K562 (cell line): ENCODE measurements at regions not wholly inside any gene's neighbourhood (a gene's known extent, or its start where the extent isn't known, plus 50 kb on each side); places are given as distances from the start of the nearest gene placed in this dataset.

Experiments
- ATAC-seq: fragments of 200-7000 bp; cut with Tn5 transposase; 3 replicates; pipeline ENCODE4 v1.9.1; 2020; ENCODE audit warnings: moderate library complexity
- BruUV-seq: library from RNA; stranded (reverse); fragments of 400-500 nt; replicated peaks from 2 replicates; lab custom pipeline; 2021; lab: Mats Ljungman, UMichigan
- CTCF ChIA-PET: fragments of 300-600 bp; formaldehyde crosslinking; extraction: SDS; loops from one replicate; lab custom pipeline; 2021; ENCODE audit warnings: low intra/inter-chr PET ratio; lab: Yijun Ruan, JAX
- POLR2A ChIA-PET: fragments of 300-600, 350-650 bp; sonication (Branson Sonifier 250); formaldehyde crosslinking; extraction: SDS; loops from one replicate; lab custom pipeline; 2021; ENCODE audit warnings: antibody characterized with exemption, inconsistent platforms; lab: Yijun Ruan, JAX
- DNase-seq, 4 experiments: peaks; one replicate each; pipeline versions ENCODE4 v3.0.0 to v3.0.0-alpha.2; 2011 to 2018; ENCODE audit warnings: low spot score in 3 of 4, mixed read lengths in 3 of 4; ENCODE audit errors: extremely low read depth in 1 of 4
- FAIRE-seq: peaks from 2 replicates; lab custom pipeline; 2011; peaks lifted over from hg19 to GRCh38; lab: Jason Lieb, UNC
- H2AFZ ChIP-seq: 2 replicates; pipeline ENCODE4 v1.6.0; 2011; ENCODE audit warnings: low read depth, low read length, control low read depth, inconsistent platforms
- H3K27ac ChIP-seq: fragments of 200-600 bp; 3 replicates; pipeline ENCODE4 v1.8.0; 2011; ENCODE audit warnings: low read depth, mild to moderate bottlenecking, control low read depth, inconsistent platforms, low read length, moderate library complexity, mixed read lengths; ENCODE audit errors: extremely low read depth
- H3K27me3 ChIP-seq, 2 experiments: fragments of 300-600 bp in 1 of 2; 2 replicates in 1 of 2; 3 replicates in 1 of 2; pipeline versions ENCODE4 v1.6.0 to v1.8.0; 2011; ENCODE audit warnings: inconsistent platforms in 2 of 2, low read length in 2 of 2, mild to moderate bottlenecking in 1 of 2, mixed read lengths in 1 of 2, moderate library complexity in 1 of 2; ENCODE audit not compliant: control insufficient read depth in 2 of 2, insufficient read depth in 2 of 2
- H3K36me3 ChIP-seq: fragments of 300-600 bp; 3 replicates; pipeline ENCODE4 v1.8.0; 2011; ENCODE audit warnings: mild to moderate bottlenecking, low read length, inconsistent platforms; ENCODE audit not compliant: control insufficient read depth, insufficient read depth
- H3K4me1 ChIP-seq, 2 experiments: fragments of 200-600 bp in 1 of 2; replicated peaks in 1 of 2; 2 replicates in 1 of 2; 3 replicates in 1 of 2; pipeline versions ENCODE4 v1.5.1 to v1.8.0; 2011; ENCODE audit warnings: inconsistent platforms in 2 of 2, low read length in 2 of 2, mild to moderate bottlenecking in 1 of 2, mixed read lengths in 1 of 2, moderate library complexity in 1 of 2; ENCODE audit not compliant: control insufficient read depth in 2 of 2, insufficient read depth in 2 of 2
- H3K4me2 ChIP-seq: 2 replicates; pipeline ENCODE4 v1.6.1; 2011; ENCODE audit warnings: low read length, control low read depth, inconsistent platforms, mixed read lengths; ENCODE audit not compliant: insufficient read depth
- H3K4me3 ChIP-seq: fragments of 200-600 bp; sonication (generic), shearing (Covaris generic); 2 replicates; pipeline ENCODE4 v1.5.1; 2016; ENCODE audit warnings: control low read depth, inconsistent platforms
- H3K79me2 ChIP-seq: fragments of 200-600 bp; 3 replicates; pipeline ENCODE4 v1.8.0; 2011; ENCODE audit warnings: low read length, inconsistent platforms; ENCODE audit not compliant: control insufficient read depth, insufficient read depth
- H3K9ac ChIP-seq, 2 experiments: 2 replicates each; pipeline versions ENCODE4 v1.6.0 to v1.6.1; 2011; ENCODE audit warnings: low read depth in 2 of 2, low read length in 2 of 2, control low read depth in 1 of 2, inconsistent platforms in 1 of 2, mild to moderate bottlenecking in 1 of 2, mixed read lengths in 1 of 2; ENCODE audit not compliant: insufficient read depth in 1 of 2
- H3K9me1 ChIP-seq: one replicate; pipeline ENCODE4 v1.6.0; 2011; ENCODE audit warnings: inconsistent platforms, mild to moderate bottlenecking, low read length, moderate library complexity; ENCODE audit not compliant: control insufficient read depth, insufficient read depth
- H3K9me3 ChIP-seq: replicated peaks from 2 replicates; pipeline ENCODE4 v1.5.1; 2011; ENCODE audit warnings: low read depth, low read length, inconsistent platforms; ENCODE audit not compliant: control insufficient read depth, insufficient read depth
- H4K20me1 ChIP-seq: replicated peaks from 2 replicates; pipeline ENCODE4 v1.6.1; 2011; ENCODE audit warnings: low read length, inconsistent platforms, mixed read lengths; ENCODE audit not compliant: control insufficient read depth, insufficient read depth
- ARID1B ChIP-seq: fragments of 450-650 bp; IDR thresholded peaks from 2 replicates; pipeline ENCODE4 v1.6.1; 2016; ENCODE audit warnings: antibody characterized with exemption, mild to moderate bottlenecking, inconsistent platforms
- CTBP1 ChIP-seq: fragments of 450-650 bp; IDR thresholded peaks from 2 replicates; pipeline ENCODE4 v1.6.1; 2016; ENCODE audit warnings: borderline replicate concordance
- HCFC1 ChIP-seq: IDR thresholded peaks from 2 replicates; pipeline ENCODE4 v1.6.1; 2012; ENCODE audit warnings: low read depth, low read length, improper control_type of control experiment
- POLR2G ChIP-seq: fragments of 200-400 bp; formaldehyde crosslinking; IDR thresholded peaks from 2 replicates; pipeline ENCODE4 v1.6.1; 2017; ENCODE audit warnings: low read depth, mild to moderate bottlenecking, antibody characterized with exemption, low read length, moderate library complexity
- SMARCC2 ChIP-seq: fragments of 450-650 bp; IDR thresholded peaks from 2 replicates; pipeline ENCODE4 v1.6.1; 2017; ENCODE audit warnings: antibody characterized with exemption, moderate library complexity, mild to moderate bottlenecking, low read depth
- SOX6 ChIP-seq: fragments of 450-650 bp; IDR thresholded peaks from 2 replicates; pipeline ENCODE4 v1.6.1; 2014; ENCODE audit warnings: mild to moderate bottlenecking
- SP2 ChIP-seq: IDR thresholded peaks from 2 replicates; pipeline ENCODE4 v1.6.1; 2011; ENCODE audit warnings: mild to moderate bottlenecking, low read depth, low read length, moderate library complexity; ENCODE audit not compliant: poor library complexity, severe bottlenecking; ENCODE audit errors: extremely low read depth
- ZFPM2 ChIP-seq: fragments of 250-450 bp; sonication (Bioruptor Pico); IDR thresholded peaks from 2 replicates; pipeline ENCODE4 v1.5.1; 2022; ENCODE audit warnings: mild to moderate bottlenecking
- ZKSCAN8 ChIP-seq: fragments of 200-800 bp; sonication (Bioruptor generic); IDR thresholded peaks from 2 replicates; pipeline ENCODE4 v1.6.1; 2016; ENCODE audit warnings: missing genetic modification characterization, missing compliant biosample characterization
- ZNF146 ChIP-seq: IDR thresholded peaks from one replicate; pipeline ENCODE4 v1.6.1; 2018; ENCODE audit warnings: missing compliant biosample characterization; ENCODE audit not compliant: unreplicated experiment
- WGBS: fragments of 100-300 bp; shearing (Covaris generic); methylation state at CpG from one replicate; pipeline ENCODE4 v1.1.6; 2016; ENCODE audit warnings: low coverage, mixed read lengths; ENCODE audit not compliant: insufficient coverage; ENCODE audit errors: missing lambda C conversion rate; 5-methylcytosine and 5-hydroxymethylcytosine counted together
- in situ Hi-C: fragments of 300-500 bp; cut with MboI; formaldehyde crosslinking; loops from 4 replicates; pipeline ENCODE4 v1.15.0; 2018; ENCODE audit warnings: inconsistent platforms, mixed read lengths
- intact Hi-C: fragments of 100-400 bp; cut with micrococcal nuclease; formaldehyde crosslinking; loops from 2 replicates; pipeline ENCODE4 v1.14.2; 2022
- TF ChIP-seq, protein P1 (sequence below): fragments of 250-450 bp; sonication (Bioruptor Pico); IDR thresholded peaks from 2 replicates; pipeline ENCODE4 v1.5.0; 2021; ENCODE audit warnings: mild to moderate bottlenecking, moderate library complexity
- TF ChIP-seq, protein P2 (sequence below): sonication (generic); formaldehyde crosslinking; IDR thresholded peaks from 2 replicates; pipeline ENCODE4 v1.8.0; 2022; ENCODE audit warnings: mild to moderate bottlenecking, low read depth, missing genetic modification reagents

DNA sequence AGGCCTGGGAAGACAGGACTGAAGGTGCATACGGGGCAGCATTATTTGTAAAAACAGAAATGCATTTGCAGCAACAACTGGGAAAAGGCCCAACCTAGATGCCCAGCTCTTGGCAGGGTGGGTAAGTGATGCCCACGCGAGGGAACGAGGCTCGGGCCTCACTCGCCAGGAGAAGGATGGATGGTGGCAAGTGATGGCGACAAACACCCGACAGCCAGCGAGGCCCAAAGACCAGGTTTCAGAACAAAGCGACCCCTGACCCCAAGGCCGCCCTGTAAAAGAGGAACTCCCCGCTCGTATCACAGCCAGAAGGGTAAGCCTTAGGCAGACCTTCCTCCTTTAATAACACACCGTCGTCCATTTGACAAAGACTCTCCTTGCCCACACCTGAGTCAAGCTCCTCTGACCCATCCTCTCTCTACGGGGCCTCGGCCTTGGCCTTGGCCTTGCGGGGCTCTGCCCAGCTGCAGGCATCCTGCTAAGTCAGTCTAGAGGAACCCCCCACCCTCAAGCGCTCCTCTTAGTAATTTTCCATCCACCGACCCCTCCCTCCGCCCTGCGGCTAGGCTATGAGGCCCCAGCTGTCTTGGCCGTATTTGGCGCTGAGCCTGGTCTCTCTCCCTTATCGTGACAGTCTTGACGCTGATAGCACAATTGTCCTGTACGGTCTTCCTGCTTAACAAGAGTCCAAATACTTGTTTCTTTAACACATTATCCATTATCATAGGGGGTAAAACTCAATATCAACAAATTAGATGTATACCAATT, 80.2 kb downstream of the NCOR2 start (continued):
- TF ChIP-seq, protein P1, sequence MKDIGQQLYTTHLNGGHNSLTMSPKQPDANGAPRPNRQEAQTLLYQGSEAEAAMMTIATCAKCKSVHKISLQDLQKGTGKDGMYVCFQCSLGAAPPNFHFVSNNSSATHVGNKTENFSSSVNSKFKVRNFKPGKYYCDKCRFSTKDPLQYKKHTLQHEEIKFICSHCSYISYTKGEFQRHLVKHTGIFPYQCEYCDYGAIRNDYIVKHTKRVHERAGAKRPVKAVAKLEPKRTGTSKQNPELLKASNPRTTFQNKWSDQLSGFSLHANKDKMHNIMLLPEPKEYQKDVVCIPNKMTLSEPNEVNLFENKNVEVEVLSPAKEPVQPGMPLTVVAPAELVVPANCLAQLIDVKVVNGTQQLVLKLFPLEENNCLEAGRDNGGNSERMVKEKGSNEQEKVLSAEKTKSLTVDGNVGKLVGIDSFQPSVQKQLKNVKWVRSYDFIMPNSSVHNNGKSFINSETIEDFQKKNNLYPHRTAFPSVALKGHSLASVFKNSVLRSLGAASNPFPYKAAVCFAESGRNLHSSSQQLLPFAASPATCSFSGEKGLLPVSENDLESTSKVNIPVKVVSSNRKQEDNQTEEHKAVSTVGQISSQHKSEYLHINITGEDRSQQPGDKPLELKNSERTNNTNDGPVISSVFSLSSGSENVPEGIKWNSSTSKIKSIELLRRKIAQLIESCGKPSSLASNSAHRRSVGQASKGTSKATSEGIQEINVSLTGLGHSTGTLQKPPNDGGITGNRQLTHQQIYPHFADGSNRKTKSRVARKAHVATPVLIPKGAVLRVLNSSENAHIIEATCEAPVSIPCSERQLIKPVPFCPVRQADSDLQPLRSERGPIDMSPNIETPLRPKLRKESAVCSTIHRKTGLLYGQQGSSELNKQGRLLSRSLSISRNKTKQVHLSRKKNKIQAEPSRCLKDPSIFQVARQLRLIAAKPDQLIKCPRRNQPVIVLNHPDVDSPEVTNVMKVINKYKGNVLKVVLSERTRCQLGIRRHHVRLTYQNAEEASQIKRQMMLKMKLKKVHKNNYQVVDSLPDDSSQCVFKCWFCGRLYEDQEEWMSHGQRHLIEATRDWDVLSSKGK (CRISPR knock-in tag): no peak
- TF ChIP-seq SP2 (no peak), SOX6 (peak; percentile 72; the same call in 1 of the 2 replicates), ARID1B (peak; percentile 74), CTBP1 (0 out of 2 replicates have a peak, but pooled peaks have one; percentile 40)

DNA sequence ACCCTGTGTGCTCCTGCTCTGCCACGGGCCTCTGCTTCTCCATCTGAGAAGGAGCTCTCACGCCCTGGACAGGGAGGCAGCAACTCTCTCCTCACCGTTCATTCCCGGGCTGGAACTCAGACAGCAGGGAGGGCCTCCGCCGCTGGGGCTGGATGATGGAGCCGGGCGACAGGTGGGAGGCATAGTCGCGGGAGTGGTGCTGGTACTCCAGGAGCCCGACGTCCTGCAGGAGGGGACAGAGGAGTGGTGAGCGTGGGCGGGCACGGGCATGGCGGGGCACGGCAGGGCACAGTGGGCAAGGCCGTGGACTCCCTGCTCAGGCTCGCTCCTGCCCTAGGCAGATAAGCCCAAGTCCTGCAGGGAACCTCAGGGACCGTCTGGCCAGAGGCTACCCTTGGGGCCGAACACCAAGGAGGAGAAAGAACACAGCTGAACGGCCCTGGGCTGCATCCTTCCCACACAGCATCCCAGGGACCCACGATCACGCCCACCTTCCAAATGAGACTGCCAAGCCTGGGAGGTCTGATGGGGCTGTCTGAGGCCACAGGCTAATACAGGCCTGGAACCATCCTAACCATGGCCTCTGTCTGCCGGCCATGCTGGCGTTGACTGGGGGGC, 81.0 kb downstream of the NCOR2 start:
- Histone ChIP-seq H3K4me2 (no peak overlapping the region), H4K20me1 (peaks cover 32% of the 10 kb centered on the region), H3K9me1 (peaks cover 9% of the 10 kb centered on the region), H3K9ac (peak overlapping the region in 1 of 2 experiments; percentile 33; a peak in 2 of 4 replicates), H3K27me3 (no peaks in the 10 kb centered on the region), H3K9me3 (no peaks in the 10 kb centered on the region), H3K79me2 (peaks cover 33% of the 10 kb centered on the region), H3K36me3 (peaks cover 43% of the 10 kb centered on the region; the same call in 2 of the 3 replicates), H3K27ac (no peak overlapping the region), H3K4me3 (no peak overlapping the region), H2AFZ (no peak overlapping the region), H3K4me1 (peaks cover 35 to 80% of the 10 kb centered on the region in 2 experiments)
- POLR2A ChIA-PET: interaction anchor here (0.5 kb wide), 2 partner anchors 171 to 432 kb away, joined by 3 to 4 read pairs; no protein-coding TSS in a partner anchor
- WGBS: 87% methylated on average over 10 of the region's 26 CpGs
- in situ Hi-C loops: no loop called here
- DNase-seq (no peak), ATAC-seq (no peak), FAIRE-seq (no peak)
- CTCF ChIA-PET: no interaction called here
- TF ChIP-seq ZFPM2 (no peak), HCFC1 (no peak), SMARCC2 (no peak), ZKSCAN8 (CRISPR knock-in tag) (no peak), POLR2G (no peak), ZNF146 (CRISPR knock-in tag) (no peak)
- TF ChIP-seq, protein P2, sequence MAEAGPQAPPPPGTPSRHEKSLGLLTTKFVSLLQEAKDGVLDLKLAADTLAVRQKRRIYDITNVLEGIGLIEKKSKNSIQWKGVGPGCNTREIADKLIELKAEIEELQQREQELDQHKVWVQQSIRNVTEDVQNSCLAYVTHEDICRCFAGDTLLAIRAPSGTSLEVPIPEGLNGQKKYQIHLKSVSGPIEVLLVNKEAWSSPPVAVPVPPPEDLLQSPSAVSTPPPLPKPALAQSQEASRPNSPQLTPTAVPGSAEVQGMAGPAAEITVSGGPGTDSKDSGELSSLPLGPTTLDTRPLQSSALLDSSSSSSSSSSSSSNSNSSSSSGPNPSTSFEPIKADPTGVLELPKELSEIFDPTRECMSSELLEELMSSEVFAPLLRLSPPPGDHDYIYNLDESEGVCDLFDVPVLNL (CRISPR knock-in tag): 0 out of 2 replicates have a peak, but pooled peaks have one; percentile 20
- no TSS peak for BruUV-seq
- intact Hi-C loops: no loop called here
